ENCODE measurements at regions not wholly inside any gene's neighbourhood (a gene's known extent, or its start where the extent isn't known, plus 50 kb on each side); places are given as distances from the start of the nearest gene placed in this dataset.

DNA sequence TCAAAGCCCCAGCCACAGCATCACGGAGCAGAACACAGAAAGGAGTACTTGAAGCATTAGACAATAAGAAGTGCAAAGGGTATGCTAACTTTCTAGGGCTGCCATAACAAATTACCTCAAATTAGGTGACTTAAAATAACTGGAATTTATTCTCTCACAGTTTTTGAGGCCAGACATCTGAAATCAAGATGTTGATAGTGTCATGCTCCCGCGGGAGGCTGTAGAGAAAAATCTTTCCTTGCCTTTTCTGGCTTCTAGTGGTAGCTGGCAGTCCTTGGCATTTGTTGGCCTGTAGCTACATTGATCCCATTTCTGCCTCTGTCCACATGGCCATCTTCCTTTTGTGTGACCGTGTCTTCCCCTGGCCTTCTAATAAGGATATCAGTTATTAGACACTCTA, 51.9 kb upstream of the SPDL1 start (continued):
- TF ChIP-seq CHD7 (IDR thresholded peaks at IDR 0.05; ENCODE audit: insufficient replicate concordance, low read length) (no peak), EGR1 (IDR thresholded peaks at IDR 0.05; ENCODE audit: borderline replicate concordance, low read depth, low read length) (no peak), SUZ12 (IDR thresholded peaks at IDR 0.05; ENCODE audit: low read length) (no peak), BACH1 (IDR thresholded peaks at IDR 0.05; ENCODE audit: low read length) (no peak), POLR2AphosphoS5 (IDR thresholded peaks at IDR 0.05; ENCODE audit: low read depth, low read length) (no peak), HDAC6 (IDR thresholded peaks at IDR 0.05; ENCODE audit: low read depth, low read length) (no peak), SIRT6 (IDR thresholded peaks at IDR 0.05; ENCODE audit: low read length) (no peak), JUND (IDR thresholded peaks at IDR 0.05; ENCODE audit: low read length) (no peak), EZH2 (IDR thresholded peaks at IDR 0.05; ENCODE audit: low read depth, low read length, severe bottlenecking) (no peak), RFX5 (IDR thresholded peaks at IDR 0.05; ENCODE audit: borderline replicate concordance, low read depth, low read length) (no peak), TCF12 (IDR thresholded peaks at IDR 0.05; ENCODE audit: low read depth, low read length) (no peak), YY1 (IDR thresholded peaks at IDR 0.05; ENCODE audit: low read depth, low read length) (no peak), BRCA1 (IDR thresholded peaks at IDR 0.05; ENCODE audit: low read depth, low read length) (no peak)

All from H1 (cell line).